Amygdala (tissue), 56 donors: ENCODE measurements at regions not wholly inside any gene's neighbourhood (a gene's known extent, or its start where the extent isn't known, plus 50 kb on each side); places are given as distances from the start of the nearest gene placed in this dataset.

Source experiments
- DNase-seq, 56 donors: peaks; one replicate each; lab custom pipeline; 2025; lab: John Stamatoyannopoulos, UW

- no peak for DNase-seq
Measured at GRCh38 chr12:58544281-58544680, 376.0 kb downstream of the LRIG3 start.

GRCh38 chr12:58547217-58547616, 373.1 kb downstream of the LRIG3 start:
- no peak for DNase-seq

- no peak for DNase-seq
Measured at GRCh38 chr12:58548801-58549200, 371.5 kb downstream of the LRIG3 start.

- no peak for DNase-seq
Measured at GRCh38 chr12:58554522-58555157, 365.7 kb downstream of the LRIG3 start.

- no peak for DNase-seq
Measured at GRCh38 chr12:58557171-58557570, 363.1 kb downstream of the LRIG3 start.

GRCh38 chr12:58557661-58558060, 362.6 kb downstream of the LRIG3 start:
- no peak for DNase-seq

GRCh38 chr12:58563621-58564020, 356.7 kb downstream of the LRIG3 start:
- DNase-seq = no peak

- no peak for DNase-seq
Measured at GRCh38 chr12:58564721-58565120, 355.6 kb downstream of the LRIG3 start.

GRCh38 chr12:58566599-58566998, 353.7 kb downstream of the LRIG3 start:
- no peak for DNase-seq

GRCh38 chr12:58567189-58567588, 353.1 kb downstream of the LRIG3 start:
- no peak for DNase-seq

- no peak for DNase-seq
Measured at GRCh38 chr12:58570411-58570810, 349.9 kb downstream of the LRIG3 start.

GRCh38 chr12:58575256-58575655, 345.0 kb downstream of the LRIG3 start:
- peak in 4 of 56 donors; percentile 1 to 7 (median 4) for DNase-seq

- DNase-seq = no peak
Measured at GRCh38 chr12:58576081-58576480, 344.2 kb downstream of the LRIG3 start.

- no peak for DNase-seq
Measured at GRCh38 chr12:58576916-58577315, 343.4 kb downstream of the LRIG3 start.

- no peak for DNase-seq
Measured at GRCh38 chr12:58580095-58580494, 340.2 kb downstream of the LRIG3 start.

- DNase-seq = no peak
Measured at GRCh38 chr12:58583529-58583928, 336.8 kb downstream of the LRIG3 start.

GRCh38 chr12:58583940-58584339, 336.4 kb downstream of the LRIG3 start:
- DNase-seq = no peak

GRCh38 chr12:58584880-58585279, 335.4 kb downstream of the LRIG3 start:
- DNase-seq = no peak

GRCh38 chr12:58586762-58587161, 333.5 kb downstream of the LRIG3 start:
- no peak for DNase-seq

GRCh38 chr12:58588770-58589169, 331.5 kb downstream of the LRIG3 start:
- DNase-seq = no peak

- peak in 8 of 56 donors; percentile 1 to 16 (median 5) for DNase-seq
Measured at GRCh38 chr12:58592475-58593207, 327.7 kb downstream of the LRIG3 start.

GRCh38 chr12:58593557-58594304, 326.6 kb downstream of the LRIG3 start:
- DNase-seq = no peak
